Sigmoid colon (tissue), 4 donors: ENCODE measurements at regions not wholly inside any gene's neighbourhood (a gene's known extent, or its start where the extent isn't known, plus 50 kb on each side); places are given as distances from the start of the nearest gene placed in this dataset.

Experiments
- EP300 ChIP-seq, 4 donors: sonication (generic); formaldehyde crosslinking; IDR thresholded peaks; one replicate each; pipeline ENCODE4 v1.6.1; 2017; ENCODE audit warnings: antibody characterized with exemption in 4 of 4
- POLR2A ChIP-seq, 2 donors: fragments of 450-650 bp; IDR thresholded peaks; one replicate each; pipeline ENCODE4 v1.6.1; 2016; ENCODE audit warnings: antibody characterized with exemption in 2 of 2, mild to moderate bottlenecking in 2 of 2, moderate library complexity in 2 of 2
- TF ChIP-seq, protein P1 (sequence below), 4 experiments: fragments of 450-650 bp in 3 of 4; fragments of 200-600 bp in 1 of 4; IDR thresholded peaks; one replicate each; pipeline ENCODE4 v1.5.1; 2016 to 2019; ENCODE audit warnings: antibody characterized with exemption in 4 of 4, mild to moderate bottlenecking in 3 of 4, moderate library complexity in 2 of 4

DNA sequence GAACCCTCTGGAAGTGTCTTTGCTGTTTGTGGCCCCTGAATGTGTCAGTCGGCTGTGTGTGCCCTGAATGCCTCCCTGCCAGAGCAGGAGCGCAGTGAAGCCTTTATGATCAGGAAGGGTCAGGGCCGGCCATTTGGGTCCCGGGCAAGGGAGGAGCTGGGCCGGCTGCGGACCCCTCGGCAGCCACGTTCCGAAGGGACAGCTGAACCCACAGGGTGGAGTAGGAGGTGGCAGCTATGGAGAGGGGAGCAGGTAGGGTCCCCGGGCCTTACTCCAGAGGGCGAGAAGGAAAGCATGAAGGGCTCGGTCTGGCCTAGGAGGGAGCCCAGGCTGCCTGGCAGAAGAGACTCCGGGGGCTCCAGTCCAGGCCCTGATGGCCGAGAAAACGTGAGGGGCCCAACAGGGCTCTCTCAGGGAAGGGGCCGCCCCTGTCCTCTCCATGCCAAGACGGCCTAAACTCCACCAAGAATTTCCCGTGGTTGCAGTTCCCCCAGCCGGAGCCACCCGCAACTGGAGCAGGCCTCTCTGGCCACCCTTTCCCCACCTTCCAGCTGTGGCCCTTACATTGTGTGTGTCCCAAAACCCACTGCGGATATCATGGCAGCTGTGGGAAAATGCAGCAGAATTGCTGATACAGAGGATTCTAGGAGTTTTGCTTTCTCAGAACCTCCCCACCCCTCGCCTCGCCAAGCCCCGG is 182.2 kb upstream of the STK26 start:
- TF ChIP-seq POLR2A (IDR thresholded peaks at IDR 0.05) (no peak), EP300 (IDR thresholded peaks at IDR 0.05) (no peak)
- TF ChIP-seq, protein P1, sequence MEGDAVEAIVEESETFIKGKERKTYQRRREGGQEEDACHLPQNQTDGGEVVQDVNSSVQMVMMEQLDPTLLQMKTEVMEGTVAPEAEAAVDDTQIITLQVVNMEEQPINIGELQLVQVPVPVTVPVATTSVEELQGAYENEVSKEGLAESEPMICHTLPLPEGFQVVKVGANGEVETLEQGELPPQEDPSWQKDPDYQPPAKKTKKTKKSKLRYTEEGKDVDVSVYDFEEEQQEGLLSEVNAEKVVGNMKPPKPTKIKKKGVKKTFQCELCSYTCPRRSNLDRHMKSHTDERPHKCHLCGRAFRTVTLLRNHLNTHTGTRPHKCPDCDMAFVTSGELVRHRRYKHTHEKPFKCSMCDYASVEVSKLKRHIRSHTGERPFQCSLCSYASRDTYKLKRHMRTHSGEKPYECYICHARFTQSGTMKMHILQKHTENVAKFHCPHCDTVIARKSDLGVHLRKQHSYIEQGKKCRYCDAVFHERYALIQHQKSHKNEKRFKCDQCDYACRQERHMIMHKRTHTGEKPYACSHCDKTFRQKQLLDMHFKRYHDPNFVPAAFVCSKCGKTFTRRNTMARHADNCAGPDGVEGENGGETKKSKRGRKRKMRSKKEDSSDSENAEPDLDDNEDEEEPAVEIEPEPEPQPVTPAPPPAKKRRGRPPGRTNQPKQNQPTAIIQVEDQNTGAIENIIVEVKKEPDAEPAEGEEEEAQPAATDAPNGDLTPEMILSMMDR (IDR thresholded peaks at IDR 0.05) = no peak
